ENCODE measurements at regions not wholly inside any gene's neighbourhood (a gene's known extent, or its start where the extent isn't known, plus 50 kb on each side); places are given as distances from the start of the nearest gene placed in this dataset.

DNA sequence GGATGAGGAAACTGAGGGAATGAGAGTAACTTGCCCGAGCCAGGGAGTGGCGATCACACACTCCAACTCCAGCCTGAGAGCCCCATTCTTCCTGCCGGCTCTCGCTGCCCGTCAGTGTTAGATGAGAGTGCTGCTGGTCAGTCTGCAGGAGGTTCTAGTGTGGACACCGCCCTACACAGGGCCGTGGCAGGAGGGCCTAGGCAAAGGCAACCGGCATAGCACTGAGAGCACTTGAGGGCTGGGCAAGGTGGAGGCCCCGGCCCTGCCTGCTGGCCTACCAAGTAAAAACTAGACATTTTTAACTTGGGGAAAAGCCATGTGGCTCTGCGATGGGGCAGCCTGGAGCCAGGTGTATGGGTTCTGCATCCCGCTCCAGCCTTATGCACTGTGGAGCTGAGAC, 354.8 kb downstream of the SEC14L1 start:
- DNase-seq (ENCODE audit: low read depth in 1 of 2, low spot score in 2 of 2), result no peak
- H3K36me3 ChIP-seq (ENCODE audit: control insufficient read depth in 2 of 4, insufficient read depth in 4 of 4, low read length in 3 of 4), result peaks cover 6 to 34% (median 29%) of the 10 kb centered on the region in 4 experiments; a peak in 7 of 8 replicates
- no peaks in the 10 kb centered on the region for H3K27me3 ChIP-seq (replicated peaks in 1 of 4; ENCODE audit: control insufficient read depth in 3 of 4, extremely low read depth in 1 of 4, insufficient read depth in 3 of 4, low read length in 3 of 4)

More for the DNA sequence above, 354.8 kb downstream of the SEC14L1 start:
- Histone ChIP-seq H4K5ac (ENCODE audit: insufficient read length, low read depth, low read length) (no peak overlapping the region), H2AK5ac (ENCODE audit: low read depth, low read length) (no peak overlapping the region), H2BK15ac (ENCODE audit: low read length) (no peak overlapping the region), H4K20me1 (replicated peaks in 1 of 2; ENCODE audit: control insufficient read depth in 1 of 2, insufficient read depth in 2 of 2, low read length in 2 of 2) (peaks cover 3 to 8% of the 10 kb centered on the region in 2 experiments), H3K27ac (ENCODE audit: low read depth, low read length) (no peak overlapping the region), H3K4me2 (ENCODE audit: insufficient read depth in 1 of 2, low read depth in 2 of 2, low read length in 2 of 2) (no peak overlapping the region), H3K4me1 (replicated peaks in 1 of 4; ENCODE audit: control insufficient read depth in 3 of 4, insufficient read depth in 4 of 4, low read length in 3 of 4) (peaks cover 0 to 5% (median 1%) of the 10 kb centered on the region in 4 experiments; a peak in 4 of 7 replicates), H3K9ac (replicated peaks in 1 of 4; ENCODE audit: extremely low read depth in 1 of 4, low read depth in 3 of 4, low read length in 3 of 4) (no peak overlapping the region), H3K79me2 (ENCODE audit: control insufficient read depth in 1 of 2, insufficient read depth in 2 of 2, low read length in 2 of 2) (no peaks in the 10 kb centered on the region), H3K23ac (ENCODE audit: insufficient read length) (no peak overlapping the region), H3K18ac (ENCODE audit: extremely low read depth, low read length) (no peak overlapping the region), H3K14ac (ENCODE audit: insufficient read length) (no peak overlapping the region), H3K56ac (replicated peaks; ENCODE audit: insufficient read length, low read depth, low read length) (no peak overlapping the region), H2BK5ac (ENCODE audit: low read depth, low read length) (no peak overlapping the region), H2BK12ac (ENCODE audit: low read depth, low read length) (no peak overlapping the region), H4K8ac (ENCODE audit: extremely low read depth, insufficient read depth, low read length) (no peak overlapping the region), H3K4me3 (ENCODE audit: extremely low read depth in 1 of 4, insufficient read depth in 2 of 4, low read depth in 3 of 4, low read length in 4 of 4) (no peak overlapping the region), H3K79me1 (ENCODE audit: low read depth, low read length) (peaks cover 4% of the 10 kb centered on the region), H4K91ac (replicated peaks; ENCODE audit: insufficient read length, low read length) (no peak overlapping the region), H3K9me3 (ENCODE audit: insufficient read depth in 2 of 2, low read depth in 1 of 2, low read length in 1 of 2) (no peaks in the 10 kb centered on the region), H3K23me2 (ENCODE audit: low read depth, low read length) (no peaks in the 10 kb centered on the region), H2BK120ac (replicated peaks; ENCODE audit: low read depth, low read length) (no peak overlapping the region), H3K4ac (replicated peaks; ENCODE audit: insufficient read length, low read depth, low read length) (no peak overlapping the region), H2AFZ (ENCODE audit: low read length) (no peak overlapping the region), H2BK20ac (ENCODE audit: low read length) (no peak overlapping the region)
- 87% methylated on average over 11 of the region's 11 CpGs; no CpG with 5 or more reads in 1 of the 2 experiments for WGBS, 2 experiments (ENCODE audit: extremely low coverage in 1 of 2, insufficient coverage in 1 of 2, insufficient read length in 1 of 2, insufficient replicate concordance in 2 of 2, low coverage in 1 of 2, low lambda C conversion rate in 2 of 2, missing lambda C conversion rate in 1 of 2)
- ChIA-PET POLR2A (ENCODE audit: partially characterized antibody) (interaction anchor here (0.9 kb wide), 1 partner anchor 16 kb away, joined by 3 read pairs; no protein-coding TSS in a partner anchor), CTCF (ENCODE audit: partially characterized antibody) (interaction anchor here (0.6 to 4.3 kb wide), 29 partner anchors 10 to 518 kb away, joined by 3 to 95 read pairs (median 6); no protein-coding TSS in a partner anchor)
- FAIRE-seq, result no peak
- TF ChIP-seq POLR2AphosphoS5 (IDR thresholded peaks at IDR 0.05; ENCODE audit: low read depth, low read length) (no peak), BRCA1 (IDR thresholded peaks at IDR 0.05; ENCODE audit: low read depth, low read length) (no peak), TBP (IDR thresholded peaks at IDR 0.05; ENCODE audit: low read depth, low read length) (no peak), RXRA (IDR thresholded peaks at IDR 0.05; ENCODE audit: insufficient read depth, low read depth, low read length) (no peak), SIRT6 (IDR thresholded peaks at IDR 0.05; ENCODE audit: low read length) (no peak), CBX5 (IDR thresholded peaks at IDR 0.05; ENCODE audit: low read depth, low read length) (no peak), EZH2 (IDR thresholded peaks at IDR 0.05; ENCODE audit: low read depth, low read length, severe bottlenecking) (no peak), RFX5 (IDR thresholded peaks at IDR 0.05; ENCODE audit: borderline replicate concordance, low read depth, low read length) (no peak)
- TF ChIP-seq, protein P1, sequence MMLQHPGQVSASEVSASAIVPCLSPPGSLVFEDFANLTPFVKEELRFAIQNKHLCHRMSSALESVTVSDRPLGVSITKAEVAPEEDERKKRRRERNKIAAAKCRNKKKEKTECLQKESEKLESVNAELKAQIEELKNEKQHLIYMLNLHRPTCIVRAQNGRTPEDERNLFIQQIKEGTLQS (IDR thresholded peaks at IDR 0.05; ENCODE audit: insufficient read depth, low read depth, low read length), result no peak
